GM04503 (cell line): ENCODE measurements at regions not wholly inside any gene's neighbourhood (a gene's known extent, or its start where the extent isn't known, plus 50 kb on each side); places are given as distances from the start of the nearest gene placed in this dataset.

Experiments used
- DNase-seq: peaks from one replicate; pipeline ENCODE4 v3.0.0-alpha.2; 2012; ENCODE audit warnings: low read depth

DNA sequence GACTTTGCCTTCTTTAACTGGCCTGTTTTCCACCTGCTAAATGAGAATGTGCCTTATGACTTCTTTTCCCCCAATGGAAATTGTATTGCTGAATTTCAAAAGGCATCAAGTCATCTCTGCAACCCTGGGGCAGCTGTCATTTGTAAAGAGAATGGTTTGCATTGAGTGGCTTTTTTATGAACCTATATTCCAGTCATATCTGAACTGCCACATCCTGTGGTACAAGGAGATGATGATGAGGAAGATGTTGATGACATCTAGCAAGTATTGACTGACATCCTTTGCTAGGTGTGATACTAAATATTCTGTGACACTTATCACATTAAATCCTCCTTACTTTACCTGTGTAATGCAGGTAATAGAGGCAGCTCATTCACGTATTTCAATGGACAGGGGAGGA lies 88.3 kb upstream of the KIAA1217 start:
- DNase-seq, result no peak

DNA sequence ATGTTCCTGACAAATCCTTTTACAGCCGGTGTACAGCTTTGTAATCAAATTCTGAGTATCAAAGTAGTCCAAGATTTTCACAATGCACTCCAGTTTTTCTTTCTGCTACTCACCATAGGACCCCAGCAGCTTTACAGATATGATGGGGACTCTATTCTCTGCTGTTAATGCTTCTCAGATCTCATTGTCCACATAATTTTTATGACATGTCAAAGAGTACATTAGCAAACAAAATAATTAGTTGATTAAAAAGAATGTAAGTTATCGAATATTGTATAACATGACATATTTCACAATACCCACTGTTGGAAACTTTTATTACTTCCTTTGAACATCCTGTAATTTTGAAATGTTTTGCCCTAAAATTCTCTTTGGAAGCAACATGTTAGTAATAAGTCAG lies 81.4 kb upstream of the KIAA1217 start:
- no peak for DNase-seq

DNA sequence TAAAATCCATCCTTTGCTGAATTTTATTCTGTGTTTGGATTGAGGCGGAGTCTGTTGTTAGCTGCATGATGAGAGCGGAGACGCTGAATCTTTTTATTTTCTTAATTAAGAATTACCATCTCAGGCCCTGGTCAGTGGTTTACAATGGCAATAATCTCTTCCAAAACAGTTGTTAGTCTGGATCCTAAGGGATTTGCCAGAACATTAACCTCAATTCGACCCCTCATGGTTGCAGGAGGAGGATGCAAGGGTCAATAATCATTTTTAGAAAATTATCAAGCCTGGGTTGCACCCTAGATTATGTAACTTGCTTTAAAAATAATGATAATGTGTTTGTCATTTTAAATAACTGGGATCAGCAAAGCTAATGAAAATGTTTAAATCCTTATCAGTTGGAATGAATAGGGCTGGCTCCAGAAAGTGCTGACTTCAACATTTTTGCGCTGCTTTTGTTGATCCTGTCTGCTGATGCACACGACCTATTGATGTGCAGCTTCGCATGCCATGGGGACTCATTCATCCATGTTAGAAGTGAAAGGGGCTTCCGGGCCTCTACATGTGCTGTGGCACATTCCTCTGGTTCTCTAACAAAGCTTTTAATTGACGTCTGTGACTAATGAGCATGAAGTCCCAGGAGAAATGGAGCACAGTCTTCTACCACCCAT lies 80.7 kb upstream of the KIAA1217 start:
- no peak for DNase-seq

DNA sequence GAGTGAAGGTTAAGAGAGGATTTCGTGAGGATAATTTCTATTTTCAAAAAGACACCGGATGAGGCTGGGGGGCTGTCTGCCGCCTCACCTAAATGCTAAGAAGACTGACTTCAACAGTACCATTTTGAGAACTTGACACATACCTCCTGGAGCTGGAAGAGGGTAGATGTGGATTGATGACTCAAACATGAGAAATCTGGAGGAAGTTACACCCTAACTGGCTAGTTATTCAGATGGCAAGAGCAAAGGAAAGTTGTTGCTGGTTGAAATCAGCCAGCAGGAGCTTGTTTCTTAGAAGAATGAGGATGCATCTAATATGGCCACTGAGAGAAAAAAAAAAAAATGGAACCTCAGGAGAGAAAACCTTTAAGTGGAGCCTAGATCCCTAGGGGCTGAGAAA lies 76.2 kb upstream of the KIAA1217 start:
- DNase-seq, result no peak

DNA sequence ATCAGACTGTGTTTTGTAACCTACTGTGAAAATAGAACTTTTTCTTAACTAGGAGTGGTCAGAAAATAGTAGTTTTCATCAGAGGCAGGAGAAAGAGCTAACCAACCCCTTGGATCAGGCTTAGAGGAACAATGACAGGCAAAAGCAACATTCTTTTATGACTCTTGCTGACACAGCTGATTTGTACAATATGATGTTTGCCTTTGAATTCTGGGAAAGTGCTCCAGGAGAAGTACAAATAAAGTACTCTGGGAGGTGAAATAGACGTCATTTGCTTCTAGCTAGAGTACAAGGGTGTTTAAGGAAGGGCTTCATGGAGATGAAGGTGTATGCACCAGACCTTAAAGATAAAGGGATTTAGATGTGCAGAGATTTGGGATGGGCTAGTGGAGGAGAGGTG lies 75.1 kb upstream of the KIAA1217 start:
- no peak for DNase-seq

DNA sequence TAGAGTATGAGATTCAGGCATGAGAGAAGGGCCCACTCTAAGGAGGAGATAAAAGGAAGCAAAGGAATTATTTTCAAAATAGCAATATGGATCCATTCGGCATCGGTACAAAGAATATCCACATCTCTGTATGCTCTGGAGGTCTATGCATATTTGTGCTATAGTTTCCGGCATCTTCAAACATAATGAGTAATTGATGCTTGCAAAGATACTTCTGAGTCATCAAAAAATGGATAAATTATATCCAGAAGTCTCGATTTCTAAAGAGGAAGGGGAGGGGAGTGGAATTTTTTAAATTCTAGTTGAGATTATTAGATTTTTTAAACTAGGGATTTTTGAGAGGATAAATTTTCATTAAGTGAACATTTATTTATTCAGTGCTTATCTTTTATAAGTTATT lies 72.9 kb upstream of the KIAA1217 start:
- DNase-seq, result no peak

DNA sequence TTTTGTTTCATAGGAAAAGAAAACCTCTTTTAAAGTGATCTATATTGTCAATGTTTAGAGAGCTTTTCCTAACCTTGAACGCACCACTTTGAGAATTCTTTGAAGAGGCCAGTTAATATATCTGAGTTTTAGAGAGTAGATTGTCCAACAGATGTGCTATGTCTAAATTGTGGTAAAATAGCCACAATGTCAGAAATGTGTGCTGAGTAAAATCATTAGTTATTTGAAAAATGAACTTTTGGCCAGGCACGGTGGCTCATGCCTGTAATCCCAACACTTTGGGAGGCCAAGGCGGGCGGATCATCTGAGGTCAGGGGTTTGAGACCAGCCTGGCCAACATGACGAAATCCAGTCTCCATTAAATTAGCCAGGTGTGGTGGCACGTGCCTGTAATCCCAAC lies 61.6 kb upstream of the KIAA1217 start:
- DNase-seq, result no peak

DNA sequence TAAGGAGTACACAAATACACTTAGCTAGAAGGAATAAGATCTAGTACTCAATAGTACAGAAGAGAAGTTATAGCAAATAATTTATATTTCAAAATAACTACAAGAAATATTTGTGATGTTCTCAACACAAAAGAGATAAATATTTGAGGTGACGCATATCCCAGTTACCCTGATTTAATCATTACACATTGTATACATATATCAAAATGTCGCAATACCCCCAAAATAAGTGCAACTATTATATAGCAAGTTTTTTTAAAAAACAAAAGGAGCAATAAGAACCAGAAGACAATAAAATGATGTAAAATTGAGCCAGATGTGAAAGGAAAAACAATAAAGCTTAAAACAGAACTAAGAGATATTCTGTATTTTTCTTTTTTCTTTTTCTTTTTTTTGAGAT lies 59.3 kb upstream of the KIAA1217 start:
- DNase-seq, result no peak

DNA sequence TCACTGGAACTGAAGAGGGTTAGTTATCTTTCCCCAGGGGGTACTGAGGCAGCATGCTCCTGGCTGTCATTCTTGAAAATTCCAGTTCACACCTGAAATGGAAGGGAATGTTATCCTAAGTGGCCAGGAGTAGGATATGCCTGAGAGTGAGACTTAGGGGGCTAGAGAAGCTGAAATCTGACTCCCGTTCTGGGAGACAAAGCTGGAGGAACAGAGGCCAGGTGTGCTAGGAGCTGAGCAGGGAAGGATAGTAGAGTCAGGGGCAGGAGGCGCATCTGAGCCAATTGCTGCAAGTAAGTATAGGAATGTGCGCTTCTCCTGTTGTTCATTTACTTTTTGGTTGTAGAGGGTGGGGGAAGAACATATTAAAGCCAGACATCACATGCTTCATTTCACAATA lies 58.1 kb upstream of the KIAA1217 start:
- DNase-seq, result no peak

DNA sequence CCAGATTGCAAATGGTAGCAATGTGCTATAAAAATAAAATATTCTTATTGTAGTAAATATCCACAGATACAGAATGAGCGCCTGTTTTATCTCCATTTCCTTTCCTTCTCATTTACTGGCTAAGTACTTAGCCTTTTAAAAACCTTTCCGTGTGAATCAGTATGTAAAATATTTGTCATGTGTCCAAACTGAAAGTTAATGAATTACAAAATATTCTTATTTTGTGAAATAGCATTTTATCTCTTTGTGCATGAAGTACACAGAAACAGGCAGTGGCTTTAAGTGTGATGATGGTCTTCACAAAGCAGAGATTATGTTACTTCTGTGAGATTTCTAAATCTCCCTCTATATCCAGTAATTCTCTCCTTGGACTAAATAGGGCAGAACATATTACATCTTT lies 56.7 kb upstream of the KIAA1217 start:
- DNase-seq, result no peak

DNA sequence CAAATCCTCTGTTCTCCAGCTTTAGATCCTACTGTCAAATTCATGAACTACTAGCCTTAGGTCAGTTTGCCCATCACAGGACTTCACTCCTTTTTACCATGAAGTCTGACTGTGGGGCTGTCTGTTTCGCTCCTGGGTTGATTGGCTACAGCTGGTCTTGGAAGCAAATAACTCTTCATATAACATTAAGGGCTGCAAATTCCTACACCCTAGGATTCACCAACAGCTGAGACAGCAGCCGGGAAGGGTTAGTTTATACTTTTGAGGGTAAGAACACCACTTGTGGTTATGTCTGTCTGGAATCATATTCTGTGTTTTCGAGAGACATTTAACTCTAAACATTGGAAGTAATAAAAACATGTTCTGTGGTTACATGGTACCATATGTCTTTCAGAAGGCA lies 55.9 kb upstream of the KIAA1217 start:
- DNase-seq, result no peak

DNA sequence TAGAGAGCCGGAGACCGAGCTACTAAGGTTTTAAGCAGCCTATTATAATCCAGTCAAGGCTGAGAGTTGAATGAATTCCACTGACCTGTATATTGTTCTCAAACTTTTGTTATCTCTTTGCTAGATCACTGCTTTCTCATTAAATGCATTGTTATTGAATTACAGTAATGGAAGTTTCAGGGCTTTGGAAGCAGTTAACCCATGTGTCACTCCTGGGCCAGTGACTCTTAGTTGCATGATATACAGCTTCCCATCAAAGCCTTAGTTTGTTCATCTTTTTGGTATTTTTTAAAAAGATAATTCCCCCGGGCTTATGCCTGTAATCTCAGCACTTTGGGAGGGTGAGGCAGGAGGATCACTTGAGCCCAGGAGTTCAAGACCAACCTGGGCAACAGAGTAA lies 55.4 kb upstream of the KIAA1217 start:
- no peak for DNase-seq

DNA sequence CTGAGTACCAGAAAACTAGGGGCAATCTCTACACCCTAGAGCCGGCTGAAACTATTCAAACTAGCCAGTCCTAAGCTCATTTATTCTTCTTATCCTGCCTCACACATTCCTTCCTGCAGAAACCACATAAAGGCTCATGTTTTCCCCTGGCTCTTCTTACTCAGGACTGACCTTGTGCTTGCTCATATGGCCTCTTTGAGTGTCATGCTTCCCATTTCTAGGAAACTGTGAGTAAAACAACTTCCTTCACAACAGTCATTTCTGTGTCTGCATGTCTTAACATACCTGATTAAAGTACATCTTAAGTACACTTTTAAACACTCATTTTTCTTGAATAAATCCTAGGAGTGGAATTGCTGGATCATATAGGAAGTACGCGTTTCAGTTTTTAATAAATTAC lies 52.3 kb upstream of the KIAA1217 start:
- no peak for DNase-seq

DNA sequence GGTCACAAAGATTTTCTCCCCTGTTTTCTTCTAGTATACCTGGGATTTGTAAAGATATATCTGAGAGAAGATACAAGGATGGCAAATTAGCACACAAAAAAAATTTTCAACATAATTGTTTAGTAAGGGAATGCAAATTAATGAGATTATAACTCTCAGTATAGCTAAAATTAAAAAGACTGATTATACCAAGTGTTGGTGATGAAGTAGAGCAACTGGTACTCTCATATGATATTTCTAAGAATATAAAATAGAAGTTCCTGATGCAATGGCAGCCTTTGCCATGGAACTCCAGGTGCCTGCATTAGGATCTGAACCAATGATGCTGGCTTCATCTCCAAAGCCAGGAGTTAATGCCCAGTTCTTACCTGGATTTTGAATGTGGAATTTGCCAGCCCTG lies 51.4 kb upstream of the KIAA1217 start:
- DNase-seq, result no peak
